OCI-LY7 (cell line): ENCODE measurements at regions not wholly inside any gene's neighbourhood (a gene's known extent, or its start where the extent isn't known, plus 50 kb on each side); places are given as distances from the start of the nearest gene placed in this dataset.

Experiments
- CTCF ChIP-seq: fragments of 200-600 bp; sonication (generic); conservative IDR thresholded peaks from 2 replicates; pipeline ENCODE4 v1.5.1; 2014; ENCODE audit warnings: mild to moderate bottlenecking, antibody characterized with exemption, low read length, moderate library complexity, mixed read lengths
- EZH2phosphoT487 ChIP-seq: fragments of 200-600 bp; sonication (generic); IDR thresholded peaks from 2 replicates; pipeline ENCODE4 v1.6.1; 2018; ENCODE audit warnings: low read depth, borderline replicate concordance, mild to moderate bottlenecking, mixed run types, antibody characterized with exemption, low read length, moderate library complexity, mixed read lengths

- TF ChIP-seq CTCF, result no peak
- no peak for TF ChIP-seq EZH2phosphoT487
Measured at GRCh38 chr3:157956176-157956575, 150.0 kb downstream of the SHOX2 start.
